SK-N-SH treated with all-trans-retinoic acid at 6 μM for 48 hours (cell line): ENCODE measurements at regions not wholly inside any gene's neighbourhood (a gene's known extent, or its start where the extent isn't known, plus 50 kb on each side); places are given as distances from the start of the nearest gene placed in this dataset.
A peak's percentile ranks its signal among the peaks of the same experiment; 100 is the strongest.

Experiments used
- ARNTL ChIP-seq: fragments of 450-650 bp; formaldehyde crosslinking; IDR thresholded peaks from 2 replicates; pipeline ENCODE4 v1.5.0; 2020; ENCODE audit warnings: low read depth, mild to moderate bottlenecking, moderate library complexity, borderline replicate concordance
- CSDC2 ChIP-seq: fragments of 250-450 bp; sonication (Bioruptor Pico); IDR thresholded peaks from 2 replicates; pipeline ENCODE4 v1.5.0; 2020; ENCODE audit warnings: mild to moderate bottlenecking, moderate library complexity
- ISL1 ChIP-seq: fragments of 250-450 bp; sonication (Bioruptor Pico); IDR thresholded peaks from 2 replicates; pipeline ENCODE4 v2.1.2; 2022; ENCODE audit warnings: mild to moderate bottlenecking, moderate library complexity
- ZC3H10 ChIP-seq: fragments of 250-450 bp; sonication (Bioruptor Pico); IDR thresholded peaks from 2 replicates; pipeline ENCODE4 v1.5.1; 2021; ENCODE audit warnings: mild to moderate bottlenecking, moderate library complexity
- ZFP3 ChIP-seq: fragments of 250-450 bp; sonication (Bioruptor Pico); IDR thresholded peaks from 2 replicates; pipeline ENCODE4 v1.5.0; 2020; ENCODE audit warnings: mild to moderate bottlenecking, moderate library complexity
- ZFP30 ChIP-seq: fragments of 450-650 bp; formaldehyde crosslinking; IDR thresholded peaks from 2 replicates; pipeline ENCODE4 v1.5.0; 2022; ENCODE audit warnings: mild to moderate bottlenecking, moderate library complexity
- ZNF565 ChIP-seq: fragments of 450-650 bp; formaldehyde crosslinking; conservative IDR thresholded peaks from 2 replicates; pipeline ENCODE4 v1.5.0; 2020; ENCODE audit warnings: low read depth, mild to moderate bottlenecking, moderate library complexity
- ZNF70 ChIP-seq: fragments of 450-650 bp; formaldehyde crosslinking; IDR thresholded peaks from 2 replicates; pipeline ENCODE4 v1.5.0; 2020; ENCODE audit warnings: mild to moderate bottlenecking, moderate library complexity
- ZNF8 ChIP-seq: fragments of 450-650 bp; formaldehyde crosslinking; IDR thresholded peaks from 2 replicates; pipeline ENCODE4 v1.5.0; 2020; ENCODE audit warnings: mild to moderate bottlenecking, moderate library complexity
- TF ChIP-seq, protein P1 (sequence below): fragments of 250-450 bp; sonication (Bioruptor Pico); IDR thresholded peaks from 2 replicates; pipeline ENCODE4 v1.5.1; 2020; ENCODE audit warnings: low read depth, mild to moderate bottlenecking, moderate library complexity
- TF ChIP-seq, protein P2 (sequence below): fragments of 250-450 bp; sonication (Bioruptor Pico); IDR thresholded peaks from 2 replicates; pipeline ENCODE4 v1.8.0; 2020; ENCODE audit warnings: mild to moderate bottlenecking, moderate library complexity, borderline replicate concordance

GRCh38 chr3:72336821-72337479 is 511.3 kb downstream of the SHQ1 start:
- TF ChIP-seq, protein P1, sequence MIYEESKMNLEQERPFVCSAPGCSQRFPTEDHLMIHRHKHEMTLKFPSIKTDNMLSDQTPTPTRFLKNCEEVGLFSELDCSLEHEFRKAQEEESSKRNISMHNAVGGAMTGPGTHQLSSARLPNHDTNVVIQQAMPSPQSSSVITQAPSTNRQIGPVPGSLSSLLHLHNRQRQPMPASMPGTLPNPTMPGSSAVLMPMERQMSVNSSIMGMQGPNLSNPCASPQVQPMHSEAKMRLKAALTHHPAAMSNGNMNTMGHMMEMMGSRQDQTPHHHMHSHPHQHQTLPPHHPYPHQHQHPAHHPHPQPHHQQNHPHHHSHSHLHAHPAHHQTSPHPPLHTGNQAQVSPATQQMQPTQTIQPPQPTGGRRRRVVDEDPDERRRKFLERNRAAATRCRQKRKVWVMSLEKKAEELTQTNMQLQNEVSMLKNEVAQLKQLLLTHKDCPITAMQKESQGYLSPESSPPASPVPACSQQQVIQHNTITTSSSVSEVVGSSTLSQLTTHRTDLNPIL: no peak
- TF ChIP-seq, protein P2, sequence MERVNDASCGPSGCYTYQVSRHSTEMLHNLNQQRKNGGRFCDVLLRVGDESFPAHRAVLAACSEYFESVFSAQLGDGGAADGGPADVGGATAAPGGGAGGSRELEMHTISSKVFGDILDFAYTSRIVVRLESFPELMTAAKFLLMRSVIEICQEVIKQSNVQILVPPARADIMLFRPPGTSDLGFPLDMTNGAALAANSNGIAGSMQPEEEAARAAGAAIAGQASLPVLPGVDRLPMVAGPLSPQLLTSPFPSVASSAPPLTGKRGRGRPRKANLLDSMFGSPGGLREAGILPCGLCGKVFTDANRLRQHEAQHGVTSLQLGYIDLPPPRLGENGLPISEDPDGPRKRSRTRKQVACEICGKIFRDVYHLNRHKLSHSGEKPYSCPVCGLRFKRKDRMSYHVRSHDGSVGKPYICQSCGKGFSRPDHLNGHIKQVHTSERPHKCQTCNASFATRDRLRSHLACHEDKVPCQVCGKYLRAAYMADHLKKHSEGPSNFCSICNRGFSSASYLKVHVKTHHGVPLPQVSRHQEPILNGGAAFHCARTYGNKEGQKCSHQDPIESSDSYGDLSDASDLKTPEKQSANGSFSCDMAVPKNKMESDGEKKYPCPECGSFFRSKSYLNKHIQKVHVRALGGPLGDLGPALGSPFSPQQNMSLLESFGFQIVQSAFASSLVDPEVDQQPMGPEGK (CRISPR knock-in tag): 0 out of 2 replicates have a peak, but pooled peaks have one; percentile 42
- no peak for TF ChIP-seq ARNTL (CRISPR knock-in tag)
- TF ChIP-seq ZNF565: no peak
- no peak for TF ChIP-seq ZNF70
- no peak for TF ChIP-seq ZNF8 (CRISPR knock-in tag)
- no peak for TF ChIP-seq ZFP30
- TF ChIP-seq ZFP3 (CRISPR knock-in tag): no peak
- TF ChIP-seq ISL1 (CRISPR knock-in tag): no peak
- no peak for TF ChIP-seq CSDC2 (CRISPR knock-in tag)
- no peak for TF ChIP-seq ZC3H10 (CRISPR knock-in tag)
